NCI-H526 (cell line): ENCODE measurements at regions not wholly inside any gene's neighbourhood (a gene's known extent, or its start where the extent isn't known, plus 50 kb on each side); places are given as distances from the start of the nearest gene placed in this dataset.
"Not testable (repeated sequence)": the region's sequence is repeated elsewhere in the genome, so short reads cannot be mapped to it uniquely, and the experiment has no call there.

Experiments used
- DNase-seq, 2 experiments: peaks; one replicate each; lab custom pipeline; 2025; lab: John Stamatoyannopoulos, UW

DNA sequence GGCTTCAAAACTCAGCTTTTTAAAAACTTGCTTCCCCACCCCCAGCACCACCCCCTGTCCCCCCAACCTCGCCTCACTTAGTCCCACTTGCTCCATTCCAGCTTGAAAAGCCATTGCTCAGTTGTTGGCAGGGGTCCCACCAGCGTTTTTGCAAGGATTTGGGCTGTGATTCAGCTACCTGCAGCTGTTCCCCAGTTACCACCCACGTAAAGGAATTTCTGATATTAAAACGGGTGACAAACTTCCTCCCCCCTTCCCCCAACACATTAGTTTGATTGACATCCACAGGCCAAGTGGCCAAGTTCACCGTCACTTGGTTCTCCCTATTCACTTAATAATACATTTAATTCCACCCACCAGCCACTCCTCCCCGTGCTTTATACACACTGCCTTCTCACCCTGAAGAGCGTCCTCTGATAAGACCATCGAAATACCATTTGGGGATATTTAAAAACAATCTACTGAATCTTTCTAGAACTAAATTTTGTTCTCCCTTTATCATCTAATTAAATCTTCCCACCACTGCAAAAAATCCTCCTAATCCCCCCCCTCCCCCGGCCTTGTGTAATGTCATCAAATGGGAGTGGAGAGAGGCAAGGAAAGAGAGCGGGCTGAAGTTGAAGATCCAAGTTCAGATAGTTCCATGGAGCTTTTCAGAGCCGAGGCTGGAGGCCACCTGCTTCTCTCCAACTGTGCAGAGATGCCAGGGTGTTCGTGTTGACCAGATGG, 55.1 kb downstream of the SOX9 start:
- peak in 1 of 2 experiments; percentile 40 for DNase-seq

GRCh38 chr17:72176516-72176851, 55.7 kb downstream of the SOX9 start:
- no peak for DNase-seq

DNA sequence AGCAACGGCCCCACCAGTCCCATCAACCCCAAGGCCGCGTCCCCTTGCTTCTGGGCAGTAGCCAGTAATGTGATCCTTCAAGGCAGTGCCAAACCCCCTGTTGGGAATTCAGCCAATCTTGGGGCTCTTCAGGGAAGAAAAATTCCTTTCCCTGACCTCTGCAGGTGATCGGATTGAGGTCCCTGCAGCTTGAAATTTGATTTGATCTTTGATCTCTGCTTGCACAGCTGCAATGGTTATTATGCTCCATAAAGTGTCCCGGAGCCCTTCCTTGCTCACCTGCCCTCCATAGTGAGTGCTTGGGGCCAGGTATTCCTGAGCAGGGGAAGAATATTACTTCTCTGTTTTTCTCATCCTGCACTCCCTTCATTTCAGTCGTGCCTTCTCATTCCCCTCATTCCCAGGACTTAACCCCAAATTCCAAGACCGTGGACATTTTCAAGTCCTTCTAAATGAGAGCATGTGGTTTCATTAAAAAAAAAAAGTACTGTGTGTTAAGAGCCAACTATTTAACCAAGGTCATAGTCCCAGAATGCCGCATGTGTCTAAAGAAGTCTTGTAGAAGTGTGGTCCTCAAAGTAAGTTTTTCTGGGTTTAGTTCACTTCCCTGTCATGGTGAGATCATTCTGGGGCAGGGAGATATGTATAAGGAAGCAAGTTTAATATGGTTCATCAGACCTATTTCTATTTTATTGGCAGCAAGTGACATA, 56.3 kb downstream of the SOX9 start:
- peak in 1 of 2 experiments; percentile 16 for DNase-seq

- DNase-seq, result no peak
Observed at GRCh38 chr17:72177738-72178137, 56.9 kb downstream of the SOX9 start.

- peak; percentile 97 for DNase-seq
Observed at GRCh38 chr17:72182371-72182873, 61.6 kb downstream of the SOX9 start.

DNA sequence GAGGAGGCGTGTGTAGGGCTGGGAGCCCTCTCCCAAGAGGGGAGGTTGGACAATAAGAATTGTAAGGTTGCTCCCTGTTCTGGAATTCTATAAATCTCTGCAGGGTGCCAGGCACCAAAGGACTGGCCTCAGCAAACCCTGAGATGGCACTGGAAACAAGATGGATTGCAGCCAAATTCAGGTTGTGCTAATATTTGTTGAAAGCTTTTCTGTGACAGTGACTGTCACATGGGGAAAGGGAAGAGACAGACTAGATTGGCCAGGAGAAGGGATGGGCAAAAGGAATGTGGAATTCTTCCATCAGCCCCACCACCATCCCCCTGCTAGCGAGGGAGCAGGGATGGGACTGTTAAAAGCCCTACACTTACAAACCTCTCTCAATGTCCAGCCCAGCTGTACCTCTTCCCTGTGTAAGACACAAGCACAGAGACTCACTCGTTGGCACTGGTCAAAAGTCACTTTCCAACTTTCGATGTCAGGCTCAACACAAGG, 62.4 kb downstream of the SOX9 start:
- peak in 1 of 2 experiments; percentile 41 for DNase-seq

DNA sequence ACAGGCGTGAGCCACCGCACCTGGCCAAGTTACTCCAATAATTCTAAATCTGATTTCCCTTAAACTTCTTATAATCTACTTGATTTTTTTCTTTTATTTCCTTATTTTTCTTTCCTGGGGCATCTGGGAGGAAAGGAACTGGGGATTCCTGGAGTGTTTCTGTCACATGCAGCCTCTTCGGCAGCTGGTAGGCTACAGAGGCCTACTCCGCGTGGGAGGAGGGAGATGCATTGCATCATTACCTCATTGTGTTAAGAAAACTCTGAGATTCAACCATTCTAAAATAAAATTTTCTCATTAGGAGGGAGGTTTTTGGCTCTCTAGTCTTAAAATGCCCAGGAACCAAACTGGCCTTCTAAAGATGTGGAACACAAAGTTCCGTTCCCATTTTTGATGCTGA, 64.0 kb downstream of the SOX9 start:
- DNase-seq, result no peak

DNA sequence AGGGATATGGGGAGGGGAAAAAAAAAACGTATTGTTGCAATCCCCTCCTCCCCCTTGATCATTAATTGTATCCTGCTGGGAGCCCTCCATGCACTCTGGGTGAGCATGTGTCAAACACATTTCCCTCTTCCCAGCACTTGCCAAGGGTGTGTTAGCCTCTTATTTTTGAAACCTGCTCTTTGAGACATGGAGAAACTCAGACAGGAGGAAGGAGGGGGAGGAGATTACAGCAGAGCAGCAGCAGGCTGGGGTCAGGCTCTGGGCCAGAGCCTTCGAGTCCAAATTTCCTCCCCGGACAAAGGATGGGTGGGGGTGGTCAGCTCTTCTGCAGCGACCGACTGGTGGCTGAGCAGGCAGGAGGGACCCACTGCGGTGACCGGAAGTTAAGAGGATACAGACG, 64.7 kb downstream of the SOX9 start:
- no peak for DNase-seq

GRCh38 chr17:72187556-72187955, 66.7 kb downstream of the SOX9 start:
- no peak for DNase-seq

DNA sequence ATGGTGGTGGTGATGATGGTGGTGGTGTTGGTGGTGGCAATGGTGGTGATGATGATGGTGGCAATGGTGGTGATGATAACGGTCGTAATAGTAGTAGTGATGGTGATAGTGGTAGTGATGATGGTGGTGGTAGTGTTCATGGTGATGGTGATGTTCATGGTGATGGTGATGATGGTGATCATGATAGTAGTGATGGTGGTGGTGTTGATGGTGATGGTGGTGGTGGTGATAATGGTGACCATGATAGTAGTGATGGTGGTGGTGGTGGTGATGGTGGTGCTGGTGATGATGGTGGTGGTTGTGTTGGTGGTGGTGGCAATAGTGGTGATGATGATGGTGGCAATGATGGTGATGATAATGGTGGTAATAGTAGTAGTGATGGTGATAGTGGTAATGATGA, 68.0 kb downstream of the SOX9 start:
- DNase-seq, result no peak

DNA sequence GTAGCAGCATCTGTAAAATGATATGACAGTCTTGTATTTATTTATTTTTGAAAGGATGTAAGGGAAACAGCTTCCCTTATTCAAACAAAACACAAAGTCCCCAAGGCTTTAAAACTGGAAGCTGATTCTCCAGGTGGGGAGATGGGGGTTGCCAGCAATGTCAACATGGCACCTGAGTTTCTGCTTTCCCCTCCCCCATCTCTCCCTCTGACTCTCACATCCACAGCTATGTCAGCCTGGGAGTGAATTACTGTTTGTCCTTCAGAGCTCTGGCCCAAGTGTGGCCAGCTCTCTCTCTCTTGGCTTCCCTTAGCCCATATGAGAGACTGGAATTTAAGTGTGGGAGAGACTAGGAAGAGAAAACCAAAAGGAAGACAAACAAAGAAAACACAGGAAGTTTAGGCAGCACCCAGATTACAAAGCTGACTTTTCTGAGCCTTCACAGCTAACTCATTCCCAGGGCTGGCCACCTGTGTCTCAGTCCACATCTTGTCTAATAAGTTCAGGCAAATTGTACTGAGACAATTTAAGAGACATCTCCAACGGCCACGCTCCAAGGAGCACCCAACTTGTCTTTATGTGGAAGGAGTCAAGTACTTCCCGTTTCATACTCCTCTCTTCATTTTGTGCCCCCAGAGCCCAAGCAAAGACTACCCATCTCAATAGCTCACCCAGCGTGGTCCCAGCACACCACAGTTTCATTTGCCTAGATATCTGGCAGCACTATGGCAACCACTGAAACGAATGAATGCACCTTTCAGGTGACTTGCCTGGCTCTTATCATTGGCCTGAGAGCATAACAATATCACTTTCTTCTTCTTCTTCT, 69.2 kb downstream of the SOX9 start:
- peak; percentile 67 to 76 for DNase-seq

GRCh38 chr17:72191356-72191755, 70.5 kb downstream of the SOX9 start:
- no peak for DNase-seq

- no peak for DNase-seq
Observed at GRCh38 chr17:72191921-72192799, 71.3 kb downstream of the SOX9 start.

- no peak for DNase-seq
Observed at GRCh38 chr17:72192800-72193192, 72.0 kb downstream of the SOX9 start.

GRCh38 chr17:72193391-72194106, 72.7 kb downstream of the SOX9 start:
- DNase-seq, result no peak

GRCh38 chr17:72194107-72194440, 73.3 kb downstream of the SOX9 start:
- not testable (repeated sequence) for DNase-seq

DNA sequence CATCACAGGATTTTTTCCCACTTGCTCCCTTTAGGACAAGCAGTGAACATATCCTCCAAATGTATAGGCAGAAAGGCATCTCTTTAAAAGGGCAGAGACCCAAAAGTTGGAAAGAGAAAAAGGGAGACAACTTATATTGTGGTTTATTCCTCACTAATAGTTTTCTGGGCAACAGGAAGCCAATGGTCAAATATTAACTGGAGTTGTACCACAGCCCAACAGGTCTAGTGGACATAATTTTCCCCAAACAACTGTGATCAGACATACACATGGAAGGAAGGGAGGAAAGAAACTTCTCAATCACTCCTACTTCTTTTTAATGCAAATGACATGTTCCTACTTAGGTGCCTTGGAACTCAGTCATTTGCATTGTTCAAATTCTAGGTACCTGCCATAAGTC, 78.4 kb downstream of the SOX9 start:
- DNase-seq, result no peak

DNA sequence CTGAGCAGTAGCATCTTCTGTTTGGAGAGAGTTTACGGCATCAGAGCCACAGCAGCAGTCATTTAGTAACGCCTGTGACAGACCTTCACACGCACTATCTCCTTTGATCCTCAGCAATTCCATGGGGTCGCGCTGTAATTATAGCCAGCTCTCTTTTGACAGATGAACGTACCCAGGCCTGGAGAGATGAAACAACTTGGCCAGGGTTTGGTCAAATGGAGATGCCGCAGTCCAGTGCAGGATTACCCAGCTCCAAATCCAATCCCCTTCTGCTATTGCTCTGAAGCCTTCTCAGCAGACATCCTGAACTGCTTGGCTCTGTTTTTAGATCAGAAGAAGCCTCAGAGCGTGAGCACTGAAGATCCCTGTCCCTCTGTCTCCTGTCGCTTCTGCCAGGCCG, 83.9 kb downstream of the SOX9 start:
- DNase-seq, result no peak

GRCh38 chr17:72205357-72205756, 84.5 kb downstream of the SOX9 start:
- DNase-seq, result peak in 1 of 2 experiments; percentile 32

DNA sequence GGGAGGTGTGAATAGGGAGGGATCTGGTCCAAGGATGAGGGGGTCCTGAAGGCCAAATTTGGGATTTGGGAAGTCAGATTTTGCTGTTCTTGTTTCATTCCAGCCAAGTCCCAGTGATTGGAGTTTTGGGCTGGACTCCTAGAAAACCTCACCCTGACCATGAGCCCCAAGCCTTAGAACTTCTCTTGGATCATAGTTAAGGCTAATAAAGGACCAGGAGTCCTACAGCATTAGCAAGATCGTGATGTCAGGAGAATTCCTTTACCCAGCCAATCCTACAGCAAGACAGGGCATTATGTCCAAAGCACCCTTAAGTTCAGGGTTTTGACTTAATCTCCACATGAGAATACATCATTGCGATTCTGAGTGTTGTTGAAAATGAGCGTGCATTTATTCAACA, 85.0 kb downstream of the SOX9 start:
- no peak for DNase-seq

- no peak for DNase-seq
Observed at GRCh38 chr17:72206376-72206775, 85.6 kb downstream of the SOX9 start.
